Glutamatergic neuron (in vitro differentiated cells): ENCODE measurements at regions not wholly inside any gene's neighbourhood (a gene's known extent, or its start where the extent isn't known, plus 50 kb on each side); places are given as distances from the start of the nearest gene placed in this dataset.

Experiments used
- DNase-seq: peaks from one replicate; pipeline ENCODE4 v3.0.0; 2022
- H3K27ac Mint-ChIP-seq: one replicate; pipeline ENCODE4 v1.8.0; 2020; ENCODE audit warnings: mild to moderate bottlenecking, mixed read lengths, inconsistent platforms; ENCODE audit not compliant: unreplicated experiment
- H3K27me3 Mint-ChIP-seq: one replicate; pipeline ENCODE4 v1.8.0; 2020; ENCODE audit warnings: mild to moderate bottlenecking, moderate library complexity, mixed read lengths, inconsistent platforms; ENCODE audit not compliant: unreplicated experiment
- H3K36me3 Mint-ChIP-seq: one replicate; pipeline ENCODE4 v1.8.0; 2020; ENCODE audit warnings: mild to moderate bottlenecking, mixed read lengths, inconsistent platforms; ENCODE audit not compliant: unreplicated experiment
- H3K4me1 Mint-ChIP-seq: one replicate; pipeline ENCODE4 v1.8.0; 2020; ENCODE audit warnings: mild to moderate bottlenecking, low read depth, mixed read lengths, inconsistent platforms; ENCODE audit not compliant: unreplicated experiment
- H3K4me3 Mint-ChIP-seq: one replicate; pipeline ENCODE4 v1.8.0; 2020; ENCODE audit warnings: mild to moderate bottlenecking, mixed read lengths, inconsistent platforms; ENCODE audit not compliant: unreplicated experiment
- H3K9me3 Mint-ChIP-seq: one replicate; pipeline ENCODE4 v1.8.0; 2020; ENCODE audit warnings: mild to moderate bottlenecking, moderate library complexity, mixed read lengths, inconsistent platforms; ENCODE audit not compliant: unreplicated experiment
- TF ChIP-seq, protein P1 (sequence below): fragments of 200-600 bp; sonication (generic); IDR thresholded peaks from one replicate; pipeline ENCODE4 v1.5.0; 2021; ENCODE audit not compliant: partially characterized antibody, unreplicated experiment

GRCh38 chr13:85710545-85710944, 88.7 kb downstream of the SLITRK6 start:
- no peaks in the 10 kb centered on the region for H3K27me3 Mint-ChIP-seq
- H3K9me3 Mint-ChIP-seq = no peaks in the 10 kb centered on the region
- no peaks in the 10 kb centered on the region for H3K36me3 Mint-ChIP-seq
- H3K4me1 Mint-ChIP-seq = peaks cover 2% of the 10 kb centered on the region
- no peak overlapping the region for H3K4me3 Mint-ChIP-seq
- TF ChIP-seq, protein P1, sequence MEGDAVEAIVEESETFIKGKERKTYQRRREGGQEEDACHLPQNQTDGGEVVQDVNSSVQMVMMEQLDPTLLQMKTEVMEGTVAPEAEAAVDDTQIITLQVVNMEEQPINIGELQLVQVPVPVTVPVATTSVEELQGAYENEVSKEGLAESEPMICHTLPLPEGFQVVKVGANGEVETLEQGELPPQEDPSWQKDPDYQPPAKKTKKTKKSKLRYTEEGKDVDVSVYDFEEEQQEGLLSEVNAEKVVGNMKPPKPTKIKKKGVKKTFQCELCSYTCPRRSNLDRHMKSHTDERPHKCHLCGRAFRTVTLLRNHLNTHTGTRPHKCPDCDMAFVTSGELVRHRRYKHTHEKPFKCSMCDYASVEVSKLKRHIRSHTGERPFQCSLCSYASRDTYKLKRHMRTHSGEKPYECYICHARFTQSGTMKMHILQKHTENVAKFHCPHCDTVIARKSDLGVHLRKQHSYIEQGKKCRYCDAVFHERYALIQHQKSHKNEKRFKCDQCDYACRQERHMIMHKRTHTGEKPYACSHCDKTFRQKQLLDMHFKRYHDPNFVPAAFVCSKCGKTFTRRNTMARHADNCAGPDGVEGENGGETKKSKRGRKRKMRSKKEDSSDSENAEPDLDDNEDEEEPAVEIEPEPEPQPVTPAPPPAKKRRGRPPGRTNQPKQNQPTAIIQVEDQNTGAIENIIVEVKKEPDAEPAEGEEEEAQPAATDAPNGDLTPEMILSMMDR = no peak
- H3K27ac Mint-ChIP-seq = no peak overlapping the region
- no peak for DNase-seq

DNA sequence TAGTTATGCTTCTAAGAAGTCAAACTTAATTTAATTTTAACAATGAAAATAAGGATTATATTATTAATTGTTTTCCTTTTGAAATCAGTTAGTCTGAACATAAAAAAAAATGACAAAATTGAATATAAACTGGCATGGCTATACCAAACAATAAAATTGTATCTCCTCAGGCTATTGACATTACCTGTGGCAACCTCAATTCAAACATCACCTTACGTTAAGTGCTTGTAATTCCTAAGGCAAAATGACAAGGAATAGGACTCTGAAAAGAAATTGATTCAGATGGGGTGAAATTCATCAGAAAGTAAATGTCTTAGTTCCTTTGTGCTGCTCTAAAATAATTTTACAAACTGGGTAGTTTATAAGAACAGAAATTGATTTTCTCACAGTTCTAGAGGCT, 89.5 kb downstream of the SLITRK6 start:
- Mint-ChIP-seq H3K4me3 (no peak overlapping the region), H3K27ac (no peak overlapping the region), H3K4me1 (peaks cover 2% of the 10 kb centered on the region), H3K36me3 (no peaks in the 10 kb centered on the region), H3K27me3 (no peaks in the 10 kb centered on the region), H3K9me3 (no peaks in the 10 kb centered on the region)
- DNase-seq = no peak
- TF ChIP-seq, protein P1 = no peak

GRCh38 chr13:85709072-85709471, 90.1 kb downstream of the SLITRK6 start:
- TF ChIP-seq, protein P1 = no peak
- Mint-ChIP-seq H3K27ac (no peak overlapping the region), H3K9me3 (no peaks in the 10 kb centered on the region), H3K4me3 (no peak overlapping the region), H3K36me3 (no peaks in the 10 kb centered on the region), H3K4me1 (peaks cover 2% of the 10 kb centered on the region), H3K27me3 (no peaks in the 10 kb centered on the region)
- DNase-seq = no peak

DNA sequence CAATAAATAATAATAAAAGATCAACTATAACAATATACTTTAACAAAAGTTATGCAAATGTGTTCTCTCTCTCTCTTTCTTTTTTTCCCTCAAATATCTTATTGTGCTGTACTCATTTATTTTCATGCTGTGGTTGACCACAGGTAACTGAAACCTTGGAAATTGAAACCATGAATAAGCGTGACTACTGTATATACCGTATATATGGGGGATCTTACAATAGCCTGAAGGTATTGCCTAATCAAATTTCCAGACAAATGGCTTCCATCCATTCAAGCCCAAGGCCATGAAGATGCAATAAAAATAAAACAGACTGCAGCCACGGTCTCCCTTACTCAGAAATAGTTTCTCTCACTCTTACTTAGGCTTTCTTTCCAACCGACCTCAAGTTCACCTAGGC, 98.3 kb downstream of the SLITRK6 start:
- peaks cover 2% of the 10 kb centered on the region for H3K9me3 Mint-ChIP-seq
- no peak overlapping the region for H3K27ac Mint-ChIP-seq

GRCh38 chr13:85698256-85698655, 101.0 kb downstream of the SLITRK6 start:
- no peaks in the 10 kb centered on the region for H3K36me3 Mint-ChIP-seq
- no peaks in the 10 kb centered on the region for H3K4me1 Mint-ChIP-seq
- no peak overlapping the region for H3K4me3 Mint-ChIP-seq
- TF ChIP-seq, protein P1 = no peak
- no peak overlapping the region for H3K27ac Mint-ChIP-seq
- DNase-seq = no peak
- H3K9me3 Mint-ChIP-seq = peaks cover 2% of the 10 kb centered on the region
- H3K27me3 Mint-ChIP-seq = no peaks in the 10 kb centered on the region

More for the DNA sequence above, 98.3 kb downstream of the SLITRK6 start:
- Mint-ChIP-seq H3K36me3 (no peaks in the 10 kb centered on the region), H3K4me1 (no peaks in the 10 kb centered on the region), H3K27me3 (no peaks in the 10 kb centered on the region), H3K4me3 (no peak overlapping the region)
- TF ChIP-seq, protein P1 = no peak
- DNase-seq = no peak
